ENCODE measurements at regions not wholly inside any gene's neighbourhood (a gene's known extent, or its start where the extent isn't known, plus 50 kb on each side); places are given as distances from the start of the nearest gene placed in this dataset.

- 82 to 87% methylated on average over 5 of the region's 5 CpGs for whole genome bisulfite sequencing, 2 donors
- H3K36me3 ChIP-seq, result no peaks in the 10 kb centered on the region
- H3K27me3 ChIP-seq, result no peaks in the 10 kb centered on the region
- TF ChIP-seq EP300 (IDR thresholded peaks at IDR 0.05) (no peak), POLR2AphosphoS5 (IDR thresholded peaks at IDR 0.05) (no peak), POLR2A (IDR thresholded peaks at IDR 0.05) (no peak), CTCF (IDR thresholded peaks at IDR 0.05) (no peak)
- no peak overlapping the region for H3K4me3 ChIP-seq
- intact Hi-C loops (cut with DNase I), result no loop called here
- no peaks in the 10 kb centered on the region for H3K4me1 ChIP-seq
- H3K9me3 ChIP-seq, result peaks cover 0 to 9% (median 0%) of the 10 kb centered on the region in 4 donors
- H3K27ac ChIP-seq, result no peak overlapping the region
- no peak for DNase-seq
Measured at GRCh38 chr1:221948459-221948858, 206.6 kb upstream of the DUSP10 start.

- Histone ChIP-seq H3K27me3 (no peaks in the 10 kb centered on the region), H3K4me3 (no peak overlapping the region), H3K9me3 (peaks cover 0 to 9% (median 0%) of the 10 kb centered on the region in 4 donors), H3K4me1 (no peaks in the 10 kb centered on the region), H3K27ac (no peak overlapping the region), H3K36me3 (no peaks in the 10 kb centered on the region)
- WGBS, 2 donors, result 64 to 80% methylated on average over 4 of the region's 4 CpGs
- intact Hi-C loops (cut with DNase I), result no loop called here
- TF ChIP-seq POLR2A (IDR thresholded peaks at IDR 0.05), result no peak
- TF ChIP-seq CTCF (IDR thresholded peaks at IDR 0.05), result no peak
- TF ChIP-seq POLR2AphosphoS5 (IDR thresholded peaks at IDR 0.05), result no peak
- TF ChIP-seq EP300 (IDR thresholded peaks at IDR 0.05), result no peak
- DNase-seq, result no peak
Measured at GRCh38 chr1:221947731-221948130, 205.8 kb upstream of the DUSP10 start.

- no peak for TF ChIP-seq CTCF (IDR thresholded peaks at IDR 0.05)
- TF ChIP-seq POLR2AphosphoS5 (IDR thresholded peaks at IDR 0.05), result no peak
- TF ChIP-seq POLR2A (IDR thresholded peaks at IDR 0.05), result no peak
- TF ChIP-seq EP300 (IDR thresholded peaks at IDR 0.05), result no peak
- no peaks in the 10 kb centered on the region for H3K36me3 ChIP-seq
- no peak for DNase-seq
- no peaks in the 10 kb centered on the region for H3K27me3 ChIP-seq
- no peak overlapping the region for H3K27ac ChIP-seq
- intact Hi-C loops (cut with DNase I), result no loop called here
- H3K4me1 ChIP-seq, result no peaks in the 10 kb centered on the region
- peaks cover 0 to 9% (median 0%) of the 10 kb centered on the region in 4 donors for H3K9me3 ChIP-seq
- H3K4me3 ChIP-seq, result no peak overlapping the region
- 91 to 95% methylated on average over 6 of the region's 6 CpGs for WGBS, 2 donors
Measured at GRCh38 chr1:221946768-221947167, 204.9 kb upstream of the DUSP10 start.

- WGBS, 2 donors, result 84 to 88% methylated on average over 1 of the region's 1 CpG
- peaks cover 0 to 9% (median 0%) of the 10 kb centered on the region in 4 donors for H3K9me3 ChIP-seq
- no peak for DNase-seq
- TF ChIP-seq POLR2AphosphoS5 (IDR thresholded peaks at IDR 0.05) (no peak), EP300 (IDR thresholded peaks at IDR 0.05) (no peak), CTCF (IDR thresholded peaks at IDR 0.05) (no peak), POLR2A (IDR thresholded peaks at IDR 0.05) (no peak)
- no peak overlapping the region for H3K4me3 ChIP-seq
- H3K27ac ChIP-seq, result no peak overlapping the region
- intact Hi-C loops (cut with DNase I), result no loop called here
- no peaks in the 10 kb centered on the region for H3K27me3 ChIP-seq
- H3K4me1 ChIP-seq, result no peaks in the 10 kb centered on the region
- no peaks in the 10 kb centered on the region for H3K36me3 ChIP-seq
Measured at GRCh38 chr1:221945669-221946068, 203.8 kb upstream of the DUSP10 start.

- Histone ChIP-seq H3K4me1 (no peaks in the 10 kb centered on the region), H3K4me3 (no peak overlapping the region), H3K36me3 (no peaks in the 10 kb centered on the region), H3K27ac (no peak overlapping the region), H3K9me3 (peaks cover 0 to 9% (median 0%) of the 10 kb centered on the region in 4 donors), H3K27me3 (no peaks in the 10 kb centered on the region)
- DNase-seq, result no peak
- no peak for TF ChIP-seq EP300 (IDR thresholded peaks at IDR 0.05)
- no peak for TF ChIP-seq POLR2AphosphoS5 (IDR thresholded peaks at IDR 0.05)
- no peak for TF ChIP-seq POLR2A (IDR thresholded peaks at IDR 0.05)
- no peak for TF ChIP-seq CTCF (IDR thresholded peaks at IDR 0.05)
- WGBS, 2 donors, result 54 to 84% methylated on average over 3 of the region's 3 CpGs
- intact Hi-C loops (cut with DNase I), result no loop called here
Measured at GRCh38 chr1:221944247-221944870, 202.5 kb upstream of the DUSP10 start.

Measured in sigmoid colon (tissue), 6 donors.